Endodermal cell (in vitro differentiated cells): ENCODE measurements at regions not wholly inside any gene's neighbourhood (a gene's known extent, or its start where the extent isn't known, plus 50 kb on each side); places are given as distances from the start of the nearest gene placed in this dataset.

Experiments
- DNase-seq: peaks from one replicate; pipeline ENCODE4 v3.0.0-alpha.2; 2017
- H3K27ac ChIP-seq: 2 replicates; pipeline ENCODE4 v1.5.1; 2013; ENCODE audit warnings: mild to moderate bottlenecking, low read depth, low read length, moderate library complexity
- H3K27me3 ChIP-seq: 2 replicates; pipeline ENCODE4 v1.6.1; 2013; ENCODE audit warnings: mild to moderate bottlenecking, low read length, moderate library complexity; ENCODE audit not compliant: insufficient read depth, control insufficient read depth, poor library complexity, severe bottlenecking
- H3K36me3 ChIP-seq: 2 replicates; pipeline ENCODE4 v1.7.0; 2013; ENCODE audit warnings: mild to moderate bottlenecking, low read length, moderate library complexity; ENCODE audit not compliant: control insufficient read depth, insufficient read depth
- H3K4me1 ChIP-seq: one replicate; pipeline ENCODE4 v1.7.0; 2013; ENCODE audit warnings: low read length; ENCODE audit not compliant: control insufficient read depth, insufficient read depth
- H3K4me3 ChIP-seq: 2 replicates; pipeline ENCODE4 v1.5.1; 2013; ENCODE audit warnings: mild to moderate bottlenecking, low read length, moderate library complexity
- H3K9ac ChIP-seq: 2 replicates; pipeline ENCODE4 v1.6.1; 2013; ENCODE audit warnings: mild to moderate bottlenecking, low read length, moderate library complexity; ENCODE audit not compliant: poor library complexity, severe bottlenecking; ENCODE audit errors: extremely low read depth
- H3K9me3 ChIP-seq: 2 replicates; pipeline ENCODE4 v1.6.1; 2013; ENCODE audit warnings: mild to moderate bottlenecking, low read length, moderate library complexity; ENCODE audit not compliant: control insufficient read depth
- H3K27ac Mint-ChIP-seq: 2 replicates; pipeline ENCODE4 v1.8.0; 2020; ENCODE audit warnings: mixed read lengths
- H3K27me3 Mint-ChIP-seq: 2 replicates; pipeline ENCODE4 v1.8.0; 2021; ENCODE audit warnings: mild to moderate bottlenecking, mixed read lengths; ENCODE audit not compliant: insufficient read depth
- H3K36me3 Mint-ChIP-seq: 2 replicates; pipeline ENCODE4 v1.8.0; 2020; ENCODE audit warnings: low read depth, mixed read lengths
- H3K4me1 Mint-ChIP-seq: 2 replicates; pipeline ENCODE4 v1.8.0; 2020; ENCODE audit warnings: mixed read lengths
- H3K4me3 Mint-ChIP-seq: 2 replicates; pipeline ENCODE4 v1.8.0; 2020; ENCODE audit warnings: mild to moderate bottlenecking, moderate library complexity, mixed read lengths
- H3K9me3 Mint-ChIP-seq: 2 replicates; pipeline ENCODE4 v1.8.0; 2020; ENCODE audit warnings: mild to moderate bottlenecking, mixed read lengths
- WGBS, 2 experiments: methylation state at CpG; one replicate each; pipeline versions ENCODE4 v1.1.5 to v1.1.7; 2013; ENCODE audit warnings: missing lambda C conversion rate in 2 of 2, mixed read lengths in 1 of 2; ENCODE audit not compliant: insufficient coverage in 1 of 2, insufficient read length in 1 of 2; 5-methylcytosine and 5-hydroxymethylcytosine counted together
- TF ChIP-seq, protein P1 (sequence below): fragments of 200-600 bp; sonication (generic); conservative IDR thresholded peaks from 2 replicates; pipeline ENCODE4 v1.5.0; 2021; ENCODE audit warnings: antibody characterized with exemption, mild to moderate bottlenecking

DNA sequence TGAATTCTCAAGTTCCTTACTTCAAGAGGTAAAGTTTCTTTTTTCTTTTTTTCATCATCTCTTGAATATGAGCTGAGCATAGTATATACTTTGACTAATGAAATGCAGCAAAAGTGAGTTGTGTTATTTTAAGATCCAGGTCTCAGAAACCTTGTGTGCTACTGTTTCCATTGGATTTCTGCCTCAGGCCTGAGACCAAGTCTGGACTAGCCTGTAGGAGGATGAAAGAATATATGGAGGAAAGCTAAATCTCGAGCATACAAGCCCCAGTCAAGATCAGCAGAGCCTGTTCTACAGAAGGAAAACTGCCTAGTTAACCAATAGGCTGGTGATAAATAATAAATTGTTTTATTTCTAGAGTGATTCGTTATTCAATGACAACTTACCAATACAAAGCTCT lies 652.5 kb downstream of the C12orf50 start:
- 80 to 100% methylated on average over 1 of the region's 2 CpGs for WGBS, 2 experiments
- H3K9ac ChIP-seq: no peak overlapping the region
- Mint-ChIP-seq H3K4me3 (no peak overlapping the region), H3K4me1 (peaks cover under 1% of the 10 kb centered on the region), H3K9me3 (peaks cover 7% of the 10 kb centered on the region), H3K36me3 (no peaks in the 10 kb centered on the region), H3K27ac (no peak overlapping the region), H3K27me3 (peaks cover 9% of the 10 kb centered on the region)
- H3K4me1 ChIP-seq: no peaks in the 10 kb centered on the region
- DNase-seq: no peak
- TF ChIP-seq, protein P1, sequence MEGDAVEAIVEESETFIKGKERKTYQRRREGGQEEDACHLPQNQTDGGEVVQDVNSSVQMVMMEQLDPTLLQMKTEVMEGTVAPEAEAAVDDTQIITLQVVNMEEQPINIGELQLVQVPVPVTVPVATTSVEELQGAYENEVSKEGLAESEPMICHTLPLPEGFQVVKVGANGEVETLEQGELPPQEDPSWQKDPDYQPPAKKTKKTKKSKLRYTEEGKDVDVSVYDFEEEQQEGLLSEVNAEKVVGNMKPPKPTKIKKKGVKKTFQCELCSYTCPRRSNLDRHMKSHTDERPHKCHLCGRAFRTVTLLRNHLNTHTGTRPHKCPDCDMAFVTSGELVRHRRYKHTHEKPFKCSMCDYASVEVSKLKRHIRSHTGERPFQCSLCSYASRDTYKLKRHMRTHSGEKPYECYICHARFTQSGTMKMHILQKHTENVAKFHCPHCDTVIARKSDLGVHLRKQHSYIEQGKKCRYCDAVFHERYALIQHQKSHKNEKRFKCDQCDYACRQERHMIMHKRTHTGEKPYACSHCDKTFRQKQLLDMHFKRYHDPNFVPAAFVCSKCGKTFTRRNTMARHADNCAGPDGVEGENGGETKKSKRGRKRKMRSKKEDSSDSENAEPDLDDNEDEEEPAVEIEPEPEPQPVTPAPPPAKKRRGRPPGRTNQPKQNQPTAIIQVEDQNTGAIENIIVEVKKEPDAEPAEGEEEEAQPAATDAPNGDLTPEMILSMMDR: no peak
- H3K36me3 ChIP-seq: no peaks in the 10 kb centered on the region
- H3K4me3 ChIP-seq: no peak overlapping the region
- no peaks in the 10 kb centered on the region for H3K27me3 ChIP-seq
- H3K9me3 ChIP-seq: peaks cover 16% of the 10 kb centered on the region
- no peak overlapping the region for H3K27ac ChIP-seq

DNA sequence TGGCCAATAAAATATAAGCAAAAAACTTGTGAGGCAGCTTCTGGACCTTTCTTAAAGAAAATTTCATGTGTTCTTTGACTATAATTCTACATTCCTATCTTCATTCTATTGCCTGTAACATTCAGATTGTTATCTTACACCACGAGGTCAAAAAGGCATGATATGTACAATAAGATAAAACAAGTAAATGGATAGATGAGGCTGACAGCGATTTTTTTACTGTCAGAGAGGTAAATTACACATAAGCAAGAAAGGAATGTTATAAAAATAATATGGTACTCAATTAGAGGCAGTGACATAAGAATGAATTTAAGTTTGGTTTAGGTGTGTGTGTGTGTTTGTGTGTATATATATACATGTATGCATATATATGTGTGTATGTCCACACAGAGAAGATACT lies 660.0 kb downstream of the C12orf50 start:
- 67 to 83% methylated on average over 1 to 2 of the region's 2 CpGs for WGBS, 2 experiments
- no peak overlapping the region for H3K27ac Mint-ChIP-seq
- H3K27me3 Mint-ChIP-seq: no peaks in the 10 kb centered on the region
- Histone ChIP-seq H3K27ac (no peak overlapping the region), H3K36me3 (no peaks in the 10 kb centered on the region), H3K4me3 (no peak overlapping the region), H3K4me1 (no peaks in the 10 kb centered on the region), H3K27me3 (no peaks in the 10 kb centered on the region), H3K9ac (no peak overlapping the region), H3K9me3 (peaks cover under 1% of the 10 kb centered on the region)
- peaks cover 2% of the 10 kb centered on the region for H3K4me1 Mint-ChIP-seq
- H3K4me3 Mint-ChIP-seq: no peak overlapping the region
- DNase-seq: no peak
- H3K9me3 Mint-ChIP-seq: peaks cover 3% of the 10 kb centered on the region
- TF ChIP-seq, protein P1: no peak
- H3K36me3 Mint-ChIP-seq: no peaks in the 10 kb centered on the region

DNA sequence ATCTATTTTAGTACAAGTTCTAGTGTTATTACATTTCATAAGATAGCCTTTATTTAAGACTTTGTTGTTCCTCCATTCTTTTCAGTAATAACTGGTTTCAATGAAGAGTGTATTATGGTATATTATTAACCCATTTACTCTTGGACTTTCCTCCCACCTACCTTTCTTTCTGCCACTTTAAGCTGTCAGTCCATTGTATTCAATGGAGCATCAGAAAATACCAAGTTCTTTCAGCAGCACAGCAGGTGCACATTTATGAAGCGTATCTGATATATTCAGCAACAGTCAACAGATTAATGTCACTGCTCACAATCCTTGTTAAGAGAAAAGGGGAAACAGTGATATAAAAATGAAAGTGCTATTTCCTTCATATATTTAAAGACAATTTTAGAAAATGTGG lies 660.9 kb downstream of the C12orf50 start:
- Histone ChIP-seq H3K27me3 (no peaks in the 10 kb centered on the region), H3K4me1 (no peaks in the 10 kb centered on the region), H3K9ac (no peak overlapping the region), H3K27ac (no peak overlapping the region), H3K9me3 (no peaks in the 10 kb centered on the region), H3K36me3 (no peaks in the 10 kb centered on the region), H3K4me3 (no peak overlapping the region)
- Mint-ChIP-seq H3K27ac (no peak overlapping the region), H3K27me3 (no peaks in the 10 kb centered on the region), H3K4me3 (no peak overlapping the region), H3K36me3 (no peaks in the 10 kb centered on the region), H3K4me1 (peaks cover 2% of the 10 kb centered on the region), H3K9me3 (peaks cover 3% of the 10 kb centered on the region)
- DNase-seq: no peak
- 79 to 100% methylated on average over 1 of the region's 1 CpG for WGBS, 2 experiments
- TF ChIP-seq, protein P1: no peak
